Erythroblast (primary cell): ENCODE measurements at regions not wholly inside any gene's neighbourhood (a gene's known extent, or its start where the extent isn't known, plus 50 kb on each side); places are given as distances from the start of the nearest gene placed in this dataset.

ENCODE experiments used
- GATA1 ChIP-seq: IDR thresholded peaks from 2 replicates; pipeline ENCODE4 v1.6.1; 2011; ENCODE audit warnings: low read depth, mild to moderate bottlenecking, control low read depth, low read length, moderate library complexity
- POLR2A ChIP-seq: IDR thresholded peaks from 2 replicates; pipeline ENCODE4 v1.6.1; 2011; ENCODE audit warnings: mild to moderate bottlenecking, low read length

- TF ChIP-seq POLR2A (no peak), GATA1 (no peak)
These were observed 125.9 kb downstream of the OGFRL1 start for GRCh38 chr6:71414486-71414885.
